RKO (cell line): ENCODE measurements at regions not wholly inside any gene's neighbourhood (a gene's known extent, or its start where the extent isn't known, plus 50 kb on each side); places are given as distances from the start of the nearest gene placed in this dataset.
"Not testable (repeated sequence)": the region's sequence is repeated elsewhere in the genome, so short reads cannot be mapped to it uniquely, and the experiment has no call there.

Experiments
- DNase-seq: peaks from one replicate; pipeline ENCODE4 v3.0.0-alpha.2; 2016; ENCODE audit warnings: low spot score

DNA sequence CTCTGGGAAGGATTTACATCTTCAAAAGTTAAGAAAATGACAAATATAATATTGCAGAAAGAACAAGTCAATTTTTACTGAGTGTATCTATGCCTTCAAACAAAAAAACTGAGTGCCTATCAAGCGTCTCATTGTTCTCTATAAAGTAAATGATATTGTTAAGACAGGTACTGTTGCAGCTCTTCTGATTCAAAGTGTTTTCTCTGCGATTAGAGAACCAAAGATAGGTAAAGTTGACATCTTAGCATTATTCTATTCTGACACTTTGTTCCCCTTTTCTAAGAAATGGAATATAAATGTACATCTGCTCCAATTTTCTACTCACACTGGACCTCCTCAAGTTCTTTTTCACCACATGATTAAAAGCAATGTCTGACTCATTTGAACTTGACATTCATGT, 1317.7 kb downstream of the CDH11 start:
- no peak for DNase-seq

- DNase-seq: peak; percentile 4
Observed at GRCh38 chr16:63789603-63790002, 1332.3 kb downstream of the CDH11 start.

GRCh38 chr16:63787014-63787413, 1334.8 kb downstream of the CDH11 start:
- DNase-seq: peak; percentile 2

DNA sequence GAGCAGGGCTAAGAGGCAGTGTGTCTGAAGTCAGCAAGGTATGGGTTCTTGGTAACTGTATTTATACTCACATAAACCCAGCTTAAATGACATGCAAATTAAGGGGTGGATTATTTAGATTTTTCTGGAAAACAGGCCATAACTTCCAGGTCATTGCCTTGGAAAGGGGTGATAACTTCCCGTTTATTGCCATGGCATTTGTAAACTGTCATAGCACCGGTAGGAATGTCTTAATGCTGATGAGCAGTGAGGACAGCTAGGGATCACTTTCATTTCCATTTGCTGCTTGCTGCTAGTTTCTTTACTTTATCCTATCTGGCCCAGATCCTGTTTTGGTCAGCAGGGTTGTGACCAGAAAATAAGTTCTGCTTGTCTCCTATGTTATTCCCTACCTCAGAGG, 1336.7 kb downstream of the CDH11 start:
- DNase-seq: no peak

- DNase-seq: no peak
Observed at GRCh38 chr16:63776437-63776836, 1345.4 kb downstream of the CDH11 start.

- DNase-seq: no peak
Observed at GRCh38 chr16:63776034-63776433, 1345.8 kb downstream of the CDH11 start.

DNA sequence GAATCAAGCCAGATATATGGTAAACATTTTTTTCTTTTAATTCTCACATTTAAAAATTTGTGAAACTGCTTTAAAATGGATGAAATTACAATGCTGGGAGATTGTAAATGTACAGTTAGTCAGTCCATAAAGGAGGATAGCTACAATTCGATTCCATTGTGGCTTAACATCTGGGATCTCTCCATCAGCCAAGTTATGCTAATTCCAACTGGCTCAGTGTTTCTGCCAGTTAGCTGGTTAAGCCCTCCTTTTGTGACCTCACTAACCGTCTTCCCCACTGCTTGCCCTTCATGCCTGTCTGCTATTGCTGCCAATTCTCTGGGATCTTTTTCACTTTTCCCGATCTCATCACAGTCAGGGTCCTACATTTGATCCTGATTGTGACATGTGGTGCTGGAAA, 1347.6 kb downstream of the CDH11 start:
- DNase-seq: no peak

DNA sequence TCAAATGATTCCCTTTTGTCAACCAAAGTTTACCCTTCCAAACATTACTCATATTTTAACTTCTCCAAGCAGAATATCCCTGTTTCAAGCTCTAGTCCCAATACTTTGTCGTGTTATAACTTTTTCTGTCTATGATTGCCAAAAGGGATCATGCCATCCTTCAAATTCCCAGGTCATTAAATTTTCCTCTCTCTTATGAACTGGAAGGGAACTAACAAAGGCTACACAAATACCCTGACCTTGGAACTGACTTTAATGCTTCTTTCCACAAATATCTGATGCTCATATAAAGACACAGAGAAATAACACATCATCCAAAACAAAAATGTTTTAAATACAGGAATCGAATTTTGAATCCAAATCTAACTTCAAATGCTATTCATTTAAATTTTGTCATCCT, 1352.7 kb downstream of the CDH11 start:
- no peak for DNase-seq

GRCh38 chr16:63760246-63760645, 1361.6 kb downstream of the CDH11 start:
- DNase-seq: not testable (repeated sequence)

DNA sequence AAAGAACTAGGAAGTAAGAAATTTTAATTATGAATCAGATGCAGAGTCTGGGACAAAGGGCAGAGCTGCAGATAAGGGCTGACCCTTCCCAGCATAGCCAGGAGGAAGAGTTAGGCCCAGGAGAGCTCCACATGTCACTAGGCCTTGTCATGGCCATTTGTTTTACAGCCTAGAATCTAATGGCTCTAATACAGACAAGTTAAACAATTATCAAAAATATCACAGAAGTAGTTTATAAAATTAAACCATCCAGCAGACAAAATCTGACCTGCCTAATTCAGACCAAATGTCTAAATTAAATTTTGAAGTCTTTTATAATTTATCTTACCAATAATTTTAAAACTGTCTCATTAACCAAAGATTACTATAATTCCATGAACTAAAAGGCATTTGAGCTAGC, 1369.5 kb downstream of the CDH11 start:
- DNase-seq: no peak

- DNase-seq: peak; percentile 12
Observed at GRCh38 chr16:63749276-63749675, 1372.6 kb downstream of the CDH11 start.

GRCh38 chr16:63745456-63745855, 1376.4 kb downstream of the CDH11 start:
- DNase-seq: no peak

GRCh38 chr16:63744077-63744874, 1377.6 kb downstream of the CDH11 start:
- DNase-seq: no peak

GRCh38 chr16:63742150-63742549, 1379.7 kb downstream of the CDH11 start:
- no peak for DNase-seq

DNA sequence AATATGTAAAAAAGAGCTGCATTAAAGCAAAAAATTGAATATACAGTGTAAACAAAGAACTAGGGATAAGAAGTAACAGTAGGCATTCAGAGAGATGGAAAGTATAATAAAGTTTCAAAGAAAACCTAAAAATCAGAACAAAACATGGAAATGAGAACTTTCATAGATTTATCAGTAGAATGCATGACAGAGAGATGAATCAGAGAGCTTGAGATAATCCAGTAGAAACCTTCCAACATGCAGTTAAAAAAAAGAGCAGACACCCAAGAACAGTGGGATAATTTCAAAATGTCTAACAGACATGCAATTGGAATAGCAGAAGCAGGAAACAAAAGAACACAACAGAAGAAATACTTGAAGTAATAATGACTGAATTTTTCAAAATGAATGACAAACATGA, 1384.2 kb downstream of the CDH11 start:
- no peak for DNase-seq

DNA sequence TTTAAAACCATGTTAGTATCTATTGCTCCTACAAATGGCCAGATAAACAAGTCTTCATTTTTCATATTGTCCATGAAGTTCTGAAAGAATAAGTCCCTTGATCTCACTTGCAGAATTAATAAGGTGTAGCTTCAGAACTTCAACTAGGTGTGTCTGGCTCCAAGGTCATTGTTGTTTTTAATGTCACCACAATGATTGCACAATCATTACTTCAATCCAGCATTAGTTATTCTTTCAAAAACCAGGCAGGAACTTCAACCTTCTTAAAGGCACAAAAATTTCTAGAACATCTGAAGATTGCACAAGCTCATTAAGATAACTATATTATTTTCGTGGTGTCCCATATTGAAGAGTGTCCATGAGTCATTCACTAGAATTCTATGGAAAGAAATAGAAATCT, 1386.4 kb downstream of the CDH11 start:
- no peak for DNase-seq

GRCh38 chr16:63720848-63721247, 1401.0 kb downstream of the CDH11 start:
- DNase-seq: no peak

DNA sequence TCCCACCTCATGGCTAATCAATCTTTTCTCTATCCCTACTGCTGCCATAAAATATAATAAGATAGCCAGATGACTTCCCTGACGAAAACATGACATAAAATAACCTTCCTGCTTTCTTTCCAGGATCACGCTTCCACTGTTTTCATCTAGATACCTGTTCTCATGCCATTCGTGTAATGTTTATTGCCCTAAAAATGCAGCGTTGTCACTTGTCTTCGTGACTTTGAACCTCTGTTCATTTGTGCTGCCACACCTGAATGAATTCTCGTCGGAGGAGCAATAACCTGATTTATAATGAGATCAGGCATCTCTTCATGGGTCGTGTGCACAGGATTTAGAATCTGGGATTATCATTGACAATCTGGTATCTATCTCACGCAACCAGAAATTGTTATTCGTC, 1401.9 kb downstream of the CDH11 start:
- DNase-seq: no peak

GRCh38 chr16:63717806-63718205, 1404.1 kb downstream of the CDH11 start:
- no peak for DNase-seq

- DNase-seq: no peak
Observed at GRCh38 chr16:63714876-63715275, 1407.0 kb downstream of the CDH11 start.

DNA sequence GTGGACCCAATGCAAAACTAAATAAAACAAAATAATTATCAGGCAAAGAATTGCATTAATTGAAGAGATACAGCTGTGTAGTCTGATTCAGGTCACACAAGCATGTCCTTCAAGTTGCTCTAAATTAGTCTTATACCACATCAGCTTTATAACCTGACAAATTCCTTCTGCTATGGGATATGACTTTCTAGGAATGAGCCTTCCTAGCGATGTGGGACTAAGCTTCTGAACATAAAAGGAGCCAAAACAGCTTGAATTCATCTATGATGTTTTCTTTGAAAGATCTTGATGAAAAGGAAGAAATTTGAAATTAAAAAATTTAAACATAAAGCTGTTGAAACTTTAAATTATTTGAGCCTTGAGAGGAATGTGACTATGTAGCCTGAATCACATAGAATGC, 1409.1 kb downstream of the CDH11 start:
- DNase-seq: no peak

DNA sequence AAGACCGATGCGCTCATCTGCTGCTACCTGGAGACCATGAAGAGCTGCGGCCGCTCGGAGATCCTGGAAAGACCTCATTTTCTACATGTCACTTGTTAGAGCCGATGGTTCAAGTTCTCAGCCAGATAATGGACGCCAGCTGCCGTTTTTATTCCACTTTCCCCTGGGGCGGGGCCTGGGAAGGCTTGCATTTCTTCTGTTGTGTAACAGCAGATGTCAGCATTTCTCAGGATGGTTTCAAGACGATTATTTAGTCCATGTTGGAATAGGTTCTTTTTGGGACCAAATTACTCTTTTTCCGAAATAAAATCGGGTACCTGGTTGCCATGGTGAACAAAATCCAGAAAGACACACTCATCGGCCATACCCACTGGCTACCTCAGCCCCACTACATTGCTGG, 1418.3 kb downstream of the CDH11 start:
- DNase-seq: no peak

GRCh38 chr16:63702981-63703590, 1418.8 kb downstream of the CDH11 start:
- no peak for DNase-seq

DNA sequence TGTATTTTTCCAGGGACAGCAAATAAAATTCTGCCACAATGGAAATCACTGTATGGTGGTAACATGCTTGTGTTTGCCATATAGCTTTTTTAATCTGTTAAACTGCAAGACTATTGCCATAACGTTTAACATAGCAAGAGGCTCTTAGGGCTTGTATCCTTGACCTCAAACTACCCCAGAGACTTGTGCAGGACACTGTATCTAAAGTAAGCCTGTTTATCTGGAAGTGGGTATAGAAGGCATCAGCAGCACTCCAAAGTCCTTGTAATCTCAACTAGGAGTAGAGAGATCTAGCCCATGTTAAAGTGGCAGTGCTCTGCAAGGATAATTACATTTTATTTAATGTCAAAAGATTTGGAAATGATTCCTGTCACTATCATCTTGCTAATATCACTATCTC, 1424.1 kb downstream of the CDH11 start:
- no peak for DNase-seq
